Ishikawa (cell line): ENCODE measurements at regions not wholly inside any gene's neighbourhood (a gene's known extent, or its start where the extent isn't known, plus 50 kb on each side); places are given as distances from the start of the nearest gene placed in this dataset.

Source experiments
- CEBPB ChIP-seq: IDR thresholded peaks from 2 replicates; pipeline ENCODE4 v1.6.1; 2012
- CREB1 ChIP-seq: IDR thresholded peaks from 2 replicates; pipeline ENCODE4 v1.6.1; 2012; ENCODE audit warnings: low read depth
- EGR1 ChIP-seq: IDR thresholded peaks from 2 replicates; pipeline ENCODE4 v1.6.1; 2012
- EP300 ChIP-seq: IDR thresholded peaks from 2 replicates; pipeline ENCODE4 v1.6.1; 2012; ENCODE audit warnings: borderline replicate concordance
- FOXM1 ChIP-seq: IDR thresholded peaks from 2 replicates; pipeline ENCODE4 v1.6.1; 2012; ENCODE audit warnings: low read depth, borderline replicate concordance
- NFIC ChIP-seq: IDR thresholded peaks from 2 replicates; pipeline ENCODE4 v1.6.1; 2012
- RAD21 ChIP-seq: IDR thresholded peaks from 2 replicates; pipeline ENCODE4 v1.6.1; 2012; ENCODE audit warnings: low read depth
- REST ChIP-seq: IDR thresholded peaks from 2 replicates; pipeline ENCODE4 v1.6.1; 2012; ENCODE audit warnings: low read depth, mild to moderate bottlenecking
- TAF1 ChIP-seq: IDR thresholded peaks from 2 replicates; pipeline ENCODE4 v1.6.1; 2012; ENCODE audit warnings: low read depth, mild to moderate bottlenecking
- TCF12 ChIP-seq: IDR thresholded peaks from 2 replicates; pipeline ENCODE4 v1.6.1; 2012; ENCODE audit warnings: low read depth
- TEAD4 ChIP-seq: IDR thresholded peaks from 2 replicates; pipeline ENCODE4 v1.6.1; 2012
- YY1 ChIP-seq: IDR thresholded peaks from 2 replicates; pipeline ENCODE4 v1.6.1; 2012; ENCODE audit warnings: low read depth
- ZBTB7A ChIP-seq: IDR thresholded peaks from 2 replicates; pipeline ENCODE4 v1.6.1; 2012; ENCODE audit warnings: low read depth
- TF ChIP-seq, protein P1 (sequence below): IDR thresholded peaks from 2 replicates; pipeline ENCODE4 v1.6.1; 2012
- TF ChIP-seq, protein P2 (sequence below): IDR thresholded peaks from 2 replicates; pipeline ENCODE4 v1.6.1; 2012

DNA sequence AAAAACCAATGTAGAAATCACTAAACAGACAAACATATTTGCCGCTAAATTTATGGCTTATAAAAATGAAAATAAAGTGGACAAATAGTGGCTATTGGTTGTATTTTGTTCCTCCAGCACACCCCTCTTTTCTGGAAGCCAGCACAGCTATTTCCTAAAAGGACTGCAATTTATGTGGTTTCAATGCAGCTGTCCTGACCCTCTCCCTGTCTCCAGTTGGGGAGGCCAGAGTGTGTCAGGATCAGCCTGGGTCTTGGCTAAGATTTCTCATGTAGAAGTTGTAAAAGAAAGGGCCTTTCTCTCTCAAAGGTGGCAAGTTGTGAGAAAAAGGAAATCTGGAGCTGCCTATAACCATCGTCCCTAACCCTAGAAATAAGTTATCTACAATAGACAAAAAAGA, 165.6 kb downstream of the ALDH8A1 start:
- no peak for TF ChIP-seq CREB1
- TF ChIP-seq, protein P1, sequence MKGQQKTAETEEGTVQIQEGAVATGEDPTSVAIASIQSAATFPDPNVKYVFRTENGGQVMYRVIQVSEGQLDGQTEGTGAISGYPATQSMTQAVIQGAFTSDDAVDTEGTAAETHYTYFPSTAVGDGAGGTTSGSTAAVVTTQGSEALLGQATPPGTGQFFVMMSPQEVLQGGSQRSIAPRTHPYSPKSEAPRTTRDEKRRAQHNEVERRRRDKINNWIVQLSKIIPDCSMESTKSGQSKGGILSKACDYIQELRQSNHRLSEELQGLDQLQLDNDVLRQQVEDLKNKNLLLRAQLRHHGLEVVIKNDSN = no peak
- TF ChIP-seq CEBPB = no peak
- no peak for TF ChIP-seq TCF12
- no peak for TF ChIP-seq TAF1
- TF ChIP-seq FOXM1 = no peak
- TF ChIP-seq REST = no peak
- TF ChIP-seq EGR1 = no peak
- no peak for TF ChIP-seq NFIC
- TF ChIP-seq, protein P2, sequence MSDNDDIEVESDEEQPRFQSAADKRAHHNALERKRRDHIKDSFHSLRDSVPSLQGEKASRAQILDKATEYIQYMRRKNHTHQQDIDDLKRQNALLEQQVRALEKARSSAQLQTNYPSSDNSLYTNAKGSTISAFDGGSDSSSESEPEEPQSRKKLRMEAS = no peak
- no peak for TF ChIP-seq YY1
- TF ChIP-seq RAD21 = no peak
- TF ChIP-seq TEAD4 = no peak
- TF ChIP-seq EP300 = no peak

DNA sequence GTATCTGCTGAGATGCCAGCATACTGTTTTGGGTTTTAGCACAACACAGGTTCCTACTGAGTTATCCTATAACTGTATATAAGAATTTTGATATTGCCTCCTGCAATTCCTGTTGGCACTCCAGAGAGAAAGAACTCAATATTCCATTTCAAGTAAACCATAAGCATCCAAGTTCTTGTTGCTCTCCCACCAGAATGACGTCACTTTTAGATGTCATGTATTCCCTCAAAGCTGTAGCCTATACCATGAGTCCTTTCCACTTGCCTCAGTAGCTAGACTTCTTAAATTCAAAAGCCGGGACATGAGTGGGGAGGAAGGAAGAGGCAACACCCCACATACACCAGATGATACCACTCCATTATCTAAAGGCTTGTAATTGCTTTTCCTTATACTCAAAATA, 171.5 kb downstream of the ALDH8A1 start:
- no peak for TF ChIP-seq TCF12
- TF ChIP-seq FOXM1 = no peak
- TF ChIP-seq EGR1 = no peak
- no peak for TF ChIP-seq TAF1
- TF ChIP-seq RAD21 = no peak

GRCh38 chr6:134774201-134774638, 175.7 kb downstream of the ALDH8A1 start:
- TF ChIP-seq CEBPB (no peak), ZBTB7A (no peak), YY1 (no peak), FOXM1 (no peak), CREB1 (no peak), EP300 (no peak), RAD21 (no peak), NFIC (no peak), TEAD4 (no peak), TAF1 (no peak)

- no peak for TF ChIP-seq TEAD4
- TF ChIP-seq TCF12 = no peak
- no peak for TF ChIP-seq NFIC
- TF ChIP-seq RAD21 = no peak
- TF ChIP-seq, protein P1 = no peak
- TF ChIP-seq, protein P2 = no peak
Measured at GRCh38 chr6:134772671-134773360, 177.1 kb downstream of the ALDH8A1 start.

- TF ChIP-seq EP300 (no peak), TEAD4 (no peak), YY1 (no peak), CEBPB (no peak), TCF12 (no peak), ZBTB7A (no peak), FOXM1 (no peak), CREB1 (no peak), REST (no peak), RAD21 (no peak), EGR1 (no peak), TAF1 (no peak), NFIC (no peak)
- TF ChIP-seq, protein P2 = no peak
- TF ChIP-seq, protein P1 = no peak
Measured at GRCh38 chr6:134768931-134769330, 181.0 kb downstream of the ALDH8A1 start.

DNA sequence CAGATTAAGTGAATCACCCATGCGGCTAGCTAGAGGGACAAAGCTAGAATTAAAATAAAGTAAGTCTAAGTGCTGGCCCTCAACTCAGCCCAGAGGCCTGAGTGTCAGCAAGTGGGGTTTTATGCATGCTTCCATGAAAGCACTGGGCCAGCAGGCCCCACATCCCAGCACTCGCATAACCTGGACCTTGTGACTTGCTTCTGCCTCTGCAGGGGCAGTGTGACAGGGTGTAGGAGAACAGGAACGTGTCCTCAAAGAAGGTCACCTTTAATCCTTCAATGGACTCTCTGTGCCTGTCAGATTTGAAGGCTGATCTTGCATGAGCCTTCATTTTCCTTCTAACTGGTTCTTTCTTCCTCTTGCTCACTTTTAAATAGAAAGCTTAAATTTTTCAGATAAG, 183.4 kb downstream of the ALDH8A1 start:
- TF ChIP-seq REST = no peak
- TF ChIP-seq EGR1 = no peak
- TF ChIP-seq NFIC = no peak
- TF ChIP-seq FOXM1 = no peak
- no peak for TF ChIP-seq RAD21
- TF ChIP-seq YY1 = no peak
- TF ChIP-seq, protein P1 = no peak
- TF ChIP-seq ZBTB7A = no peak
- no peak for TF ChIP-seq TAF1
- TF ChIP-seq TCF12 = no peak
- TF ChIP-seq CREB1 = no peak
